ENCODE measurements at regions not wholly inside any gene's neighbourhood (a gene's known extent, or its start where the extent isn't known, plus 50 kb on each side); places are given as distances from the start of the nearest gene placed in this dataset.

GRCh38 chr3:163347944-163348343, 1730.4 kb downstream of the SI start:
- no peaks in the 10 kb centered on the region for H3K4me1 ChIP-seq (ENCODE audit: control insufficient read depth, extremely low read depth, insufficient read depth, low read length)
- no peak overlapping the region for H3K4me2 ChIP-seq (ENCODE audit: extremely low read depth, insufficient read depth, low read length)
- no peaks in the 10 kb centered on the region for H3K36me3 ChIP-seq (ENCODE audit: control insufficient read depth, insufficient read depth, low read length)
- no peaks in the 10 kb centered on the region for H4K20me1 ChIP-seq (ENCODE audit: control insufficient read depth, extremely low read depth, insufficient read depth, low read length)
- H3K27me3 ChIP-seq (ENCODE audit: control insufficient read depth, insufficient read depth, low read length), result no peaks in the 10 kb centered on the region
- H3K27ac ChIP-seq (ENCODE audit: insufficient read depth, low read length), result no peak overlapping the region
- no peak overlapping the region for H3K4me3 ChIP-seq (replicated peaks in 1 of 4; ENCODE audit: control extremely low read depth in 1 of 4, insufficient read depth in 1 of 4, low read depth in 3 of 4, low read length in 4 of 4)
- TF ChIP-seq EZH2 (IDR thresholded peaks at IDR 0.05; ENCODE audit: low read length, missing control alignments), result no peak
- no peaks in the 10 kb centered on the region for H3K79me2 ChIP-seq (ENCODE audit: control insufficient read depth, insufficient read depth, low read length)
- no peak overlapping the region for H3K9ac ChIP-seq (ENCODE audit: insufficient read depth, low read length)
- no peak for DNase-seq (ENCODE audit: low read depth in 2 of 2)
- no peaks in the 10 kb centered on the region for H3K9me3 ChIP-seq (ENCODE audit: control insufficient read depth, insufficient read depth, low read depth, low read length)
- no peak overlapping the region for H2AFZ ChIP-seq (ENCODE audit: low read length)

- Histone ChIP-seq H3K27me3 (ENCODE audit: control insufficient read depth, insufficient read depth, low read length) (no peaks in the 10 kb centered on the region), H3K79me2 (ENCODE audit: control insufficient read depth, insufficient read depth, low read length) (no peaks in the 10 kb centered on the region), H3K4me3 (replicated peaks in 1 of 4; ENCODE audit: control extremely low read depth in 1 of 4, insufficient read depth in 1 of 4, low read depth in 3 of 4, low read length in 4 of 4) (no peak overlapping the region), H3K4me1 (ENCODE audit: control insufficient read depth, extremely low read depth, insufficient read depth, low read length) (no peaks in the 10 kb centered on the region), H3K36me3 (ENCODE audit: control insufficient read depth, insufficient read depth, low read length) (no peaks in the 10 kb centered on the region), H3K9ac (ENCODE audit: insufficient read depth, low read length) (no peak overlapping the region), H3K9me3 (ENCODE audit: control insufficient read depth, insufficient read depth, low read depth, low read length) (no peaks in the 10 kb centered on the region), H3K27ac (ENCODE audit: insufficient read depth, low read length) (no peak overlapping the region), H2AFZ (ENCODE audit: low read length) (no peak overlapping the region), H3K4me2 (ENCODE audit: extremely low read depth, insufficient read depth, low read length) (no peak overlapping the region), H4K20me1 (ENCODE audit: control insufficient read depth, extremely low read depth, insufficient read depth, low read length) (no peaks in the 10 kb centered on the region)
- no peak for DNase-seq (ENCODE audit: low read depth in 2 of 2)
- TF ChIP-seq EZH2 (IDR thresholded peaks at IDR 0.05; ENCODE audit: low read length, missing control alignments), result no peak
- no peak for TF ChIP-seq CTCF (conservative IDR thresholded peaks at IDR 0.05 in 1 of 2, IDR thresholded peaks at IDR 0.05 in 1 of 2; ENCODE audit: low read depth in 1 of 2, low read length in 2 of 2)
Measured at GRCh38 chr3:163335429-163335828, 1742.9 kb downstream of the SI start.

GRCh38 chr3:163328680-163329079, 1749.6 kb downstream of the SI start:
- H3K9ac ChIP-seq (ENCODE audit: insufficient read depth, low read length), result no peak overlapping the region
- H3K4me3 ChIP-seq (replicated peaks in 1 of 4; ENCODE audit: control extremely low read depth in 1 of 4, insufficient read depth in 1 of 4, low read depth in 3 of 4, low read length in 4 of 4), result no peak overlapping the region
- H3K27ac ChIP-seq (ENCODE audit: insufficient read depth, low read length), result no peak overlapping the region
- H3K27me3 ChIP-seq (ENCODE audit: control insufficient read depth, insufficient read depth, low read length), result no peaks in the 10 kb centered on the region
- no peak overlapping the region for H2AFZ ChIP-seq (ENCODE audit: low read length)
- H3K79me2 ChIP-seq (ENCODE audit: control insufficient read depth, insufficient read depth, low read length), result no peaks in the 10 kb centered on the region
- H4K20me1 ChIP-seq (ENCODE audit: control insufficient read depth, extremely low read depth, insufficient read depth, low read length), result no peaks in the 10 kb centered on the region
- H3K9me3 ChIP-seq (ENCODE audit: control insufficient read depth, insufficient read depth, low read depth, low read length), result no peaks in the 10 kb centered on the region
- H3K4me2 ChIP-seq (ENCODE audit: extremely low read depth, insufficient read depth, low read length), result no peak overlapping the region
- DNase-seq (ENCODE audit: low read depth in 2 of 2), result no peak
- no peaks in the 10 kb centered on the region for H3K36me3 ChIP-seq (ENCODE audit: control insufficient read depth, insufficient read depth, low read length)
- no peak for TF ChIP-seq CTCF (conservative IDR thresholded peaks at IDR 0.05 in 1 of 2, IDR thresholded peaks at IDR 0.05 in 1 of 2; ENCODE audit: low read depth in 1 of 2, low read length in 2 of 2)
- H3K4me1 ChIP-seq (ENCODE audit: control insufficient read depth, extremely low read depth, insufficient read depth, low read length), result no peaks in the 10 kb centered on the region
